K562 (cell line): ENCODE measurements at regions not wholly inside any gene's neighbourhood (a gene's known extent, or its start where the extent isn't known, plus 50 kb on each side); places are given as distances from the start of the nearest gene placed in this dataset.

Experiments
- CHCHD3 ChIP-seq: fragments of 250-450 bp; sonication (Bioruptor Pico); IDR thresholded peaks from 2 replicates; pipeline ENCODE4 v2.1.2; 2022; ENCODE audit warnings: mild to moderate bottlenecking
- CHD4 ChIP-seq: fragments of 200-600 bp; sonication (generic); IDR thresholded peaks from 3 replicates; pipeline ENCODE4 v1.6.1; 2012; ENCODE audit warnings: low read depth, mild to moderate bottlenecking, mixed read lengths, low read length, inconsistent platforms; ENCODE audit not compliant: insufficient read depth, insufficient replicate concordance, poor library complexity, severe bottlenecking
- RB1 ChIP-seq: fragments of 450-650 bp; IDR thresholded peaks from 2 replicates; pipeline ENCODE4 v1.6.1; 2017; ENCODE audit warnings: low read depth, mild to moderate bottlenecking
- TF ChIP-seq, protein P1 (sequence below): sonication (generic); formaldehyde crosslinking; IDR thresholded peaks from 2 replicates; pipeline ENCODE4 v1.8.1; 2023; ENCODE audit warnings: mild to moderate bottlenecking, missing genetic modification reagents

- TF ChIP-seq RB1: no peak
- no peak for TF ChIP-seq CHCHD3
- TF ChIP-seq, protein P1, sequence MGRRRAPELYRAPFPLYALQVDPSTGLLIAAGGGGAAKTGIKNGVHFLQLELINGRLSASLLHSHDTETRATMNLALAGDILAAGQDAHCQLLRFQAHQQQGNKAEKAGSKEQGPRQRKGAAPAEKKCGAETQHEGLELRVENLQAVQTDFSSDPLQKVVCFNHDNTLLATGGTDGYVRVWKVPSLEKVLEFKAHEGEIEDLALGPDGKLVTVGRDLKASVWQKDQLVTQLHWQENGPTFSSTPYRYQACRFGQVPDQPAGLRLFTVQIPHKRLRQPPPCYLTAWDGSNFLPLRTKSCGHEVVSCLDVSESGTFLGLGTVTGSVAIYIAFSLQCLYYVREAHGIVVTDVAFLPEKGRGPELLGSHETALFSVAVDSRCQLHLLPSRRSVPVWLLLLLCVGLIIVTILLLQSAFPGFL (CRISPR knock-in tag): no peak
- TF ChIP-seq CHD4: no peak
These were observed 78.2 kb upstream of the STAC start for GRCh38 chr3:36302158-36302509.
